Endothelial cell of umbilical vein (primary cell): ENCODE measurements at regions not wholly inside any gene's neighbourhood (a gene's known extent, or its start where the extent isn't known, plus 50 kb on each side); places are given as distances from the start of the nearest gene placed in this dataset.

Experiments used
- EZH2 ChIP-seq: IDR thresholded peaks from 2 replicates; pipeline ENCODE4 v1.6.1; 2012; ENCODE audit warnings: borderline replicate concordance, low read depth, mild to moderate bottlenecking, moderate library complexity, low read length, inconsistent platforms; ENCODE audit not compliant: severe bottlenecking
- POLR2AphosphoS5 ChIP-seq: IDR thresholded peaks from 2 replicates; pipeline ENCODE4 v1.6.1; 2012; ENCODE audit warnings: low read depth, mild to moderate bottlenecking, control low read depth, low read length, moderate library complexity; ENCODE audit not compliant: insufficient read depth

DNA sequence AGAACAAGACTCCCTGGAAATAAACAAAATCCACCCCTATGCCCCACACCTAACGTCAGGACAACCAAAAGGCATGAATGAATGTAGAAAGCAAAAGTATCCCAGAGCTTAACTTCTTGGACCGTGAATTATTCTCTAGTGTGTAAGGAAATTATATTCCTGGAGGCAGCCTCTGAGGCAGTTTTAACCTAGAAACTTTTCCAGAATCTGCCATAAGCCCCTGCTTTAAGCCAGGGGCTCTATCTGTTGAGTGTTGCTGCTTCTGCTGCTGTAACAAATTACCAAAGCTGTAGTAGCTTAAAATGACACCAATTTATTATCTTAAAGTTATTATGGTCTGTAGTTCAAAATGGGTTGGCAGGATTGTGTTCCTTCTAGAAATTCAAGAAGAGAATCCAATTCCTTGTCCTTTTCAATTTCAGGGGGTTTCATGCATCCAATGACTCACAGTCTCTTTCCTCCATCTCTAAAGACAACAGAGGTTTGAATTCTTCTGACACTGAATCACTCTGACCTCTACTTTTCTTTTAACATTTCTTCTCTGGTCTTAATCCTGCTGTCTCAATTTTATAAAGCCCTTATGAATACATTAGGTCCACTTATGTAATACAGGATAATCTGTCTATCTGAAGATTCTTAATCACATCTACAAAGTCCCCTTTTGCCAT is 242.7 kb downstream of the ATXN7L3B start:
- no peak for TF ChIP-seq POLR2AphosphoS5
- no peak for TF ChIP-seq EZH2
